SK-N-SH treated with all-trans-retinoic acid at 6 μM for 48 hours (cell line): ENCODE measurements at regions not wholly inside any gene's neighbourhood (a gene's known extent, or its start where the extent isn't known, plus 50 kb on each side); places are given as distances from the start of the nearest gene placed in this dataset.

Source experiments
- CREB5 ChIP-seq: fragments of 250-450 bp; sonication (Bioruptor Pico); IDR thresholded peaks from 2 replicates; pipeline ENCODE4 v1.5.1; 2020; ENCODE audit warnings: low read depth, mild to moderate bottlenecking, moderate library complexity
- CSDC2 ChIP-seq: fragments of 250-450 bp; sonication (Bioruptor Pico); IDR thresholded peaks from 2 replicates; pipeline ENCODE4 v1.5.0; 2020; ENCODE audit warnings: mild to moderate bottlenecking, moderate library complexity
- CSRNP3 ChIP-seq: fragments of 250-450 bp; sonication (Bioruptor Pico); IDR thresholded peaks from 2 replicates; pipeline ENCODE4 v1.5.1; 2021; ENCODE audit warnings: mild to moderate bottlenecking, moderate library complexity
- RARB ChIP-seq: fragments of 250-450 bp; sonication (Bioruptor Pico); IDR thresholded peaks from 2 replicates; pipeline ENCODE4 v1.8.0; 2021; ENCODE audit warnings: mild to moderate bottlenecking, moderate library complexity
- TOX ChIP-seq: fragments of 250-450 bp; sonication (Bioruptor Pico); IDR thresholded peaks from 2 replicates; pipeline ENCODE4 v1.8.0; 2021; ENCODE audit warnings: mild to moderate bottlenecking, moderate library complexity, borderline replicate concordance
- ZFP3 ChIP-seq: fragments of 250-450 bp; sonication (Bioruptor Pico); IDR thresholded peaks from 2 replicates; pipeline ENCODE4 v1.5.0; 2020; ENCODE audit warnings: mild to moderate bottlenecking, moderate library complexity
- ZFP30 ChIP-seq: fragments of 450-650 bp; formaldehyde crosslinking; IDR thresholded peaks from 2 replicates; pipeline ENCODE4 v1.5.0; 2022; ENCODE audit warnings: mild to moderate bottlenecking, moderate library complexity
- ZNF70 ChIP-seq: fragments of 450-650 bp; formaldehyde crosslinking; IDR thresholded peaks from 2 replicates; pipeline ENCODE4 v1.5.0; 2020; ENCODE audit warnings: mild to moderate bottlenecking, moderate library complexity

DNA sequence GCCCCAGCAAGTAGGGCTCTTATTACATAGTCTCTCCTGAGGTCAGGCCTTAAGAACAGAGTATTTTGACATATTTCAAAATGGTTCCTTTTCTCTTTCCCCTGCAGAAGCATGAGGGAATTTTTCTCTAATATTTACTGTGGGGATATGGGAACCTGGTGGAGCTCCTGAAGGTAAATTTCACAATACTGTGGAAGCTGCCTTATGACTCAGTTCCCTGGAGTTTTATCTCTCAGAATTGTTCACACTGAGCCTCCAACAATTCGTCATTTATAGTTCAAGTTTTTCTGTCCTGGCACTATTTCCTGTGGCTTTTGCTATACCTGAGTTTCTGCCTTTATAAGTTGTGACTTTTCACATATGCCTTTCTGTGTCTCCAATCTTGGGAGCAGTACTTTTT, 607.2 kb upstream of the NDST4 start:
- TF ChIP-seq RARB (CRISPR knock-in tag) (no peak), ZFP3 (CRISPR knock-in tag) (no peak), CREB5 (no peak), ZNF70 (CRISPR knock-in tag) (no peak), CSRNP3 (no peak), CSDC2 (CRISPR knock-in tag) (no peak), TOX (CRISPR knock-in tag) (no peak), ZFP30 (CRISPR knock-in tag) (no peak)
